ENCODE measurements at regions not wholly inside any gene's neighbourhood (a gene's known extent, or its start where the extent isn't known, plus 50 kb on each side); places are given as distances from the start of the nearest gene placed in this dataset.

DNA sequence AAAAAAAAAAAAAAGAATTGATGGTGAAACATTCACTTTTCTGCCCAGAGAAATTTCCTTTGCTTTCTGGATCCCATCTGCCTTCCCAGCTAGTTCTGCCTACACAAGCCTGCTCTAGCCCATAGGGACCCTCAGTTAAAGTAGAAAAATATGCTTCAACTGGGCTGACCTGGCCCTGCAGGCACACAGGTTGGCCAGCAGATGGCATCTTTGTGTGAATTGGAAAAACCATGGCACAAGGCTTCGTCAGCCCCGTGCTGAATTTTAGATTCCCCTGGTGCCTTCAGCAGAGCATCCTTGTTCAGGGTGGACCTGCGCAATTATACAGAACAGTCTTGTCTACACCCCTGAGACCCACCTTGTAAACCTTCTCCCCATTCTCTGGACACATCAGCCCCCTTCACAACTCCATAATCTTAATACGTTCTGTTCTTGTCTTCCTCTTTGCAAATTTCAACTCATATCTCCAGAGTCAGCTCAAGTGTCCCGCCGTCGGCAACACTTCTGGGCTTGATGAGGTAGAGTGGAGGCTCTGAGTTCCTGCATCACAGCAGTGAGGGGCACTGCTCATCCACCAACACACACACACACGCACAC is 114.5 kb downstream of the INSIG2 start:
- peak; percentile 58 for DNase-seq (ENCODE audit: low spot score)
- TF ChIP-seq CTCF (IDR thresholded peaks at IDR 0.05; ENCODE audit: extremely low read depth, missing control alignments): peak; percentile 98

DNA sequence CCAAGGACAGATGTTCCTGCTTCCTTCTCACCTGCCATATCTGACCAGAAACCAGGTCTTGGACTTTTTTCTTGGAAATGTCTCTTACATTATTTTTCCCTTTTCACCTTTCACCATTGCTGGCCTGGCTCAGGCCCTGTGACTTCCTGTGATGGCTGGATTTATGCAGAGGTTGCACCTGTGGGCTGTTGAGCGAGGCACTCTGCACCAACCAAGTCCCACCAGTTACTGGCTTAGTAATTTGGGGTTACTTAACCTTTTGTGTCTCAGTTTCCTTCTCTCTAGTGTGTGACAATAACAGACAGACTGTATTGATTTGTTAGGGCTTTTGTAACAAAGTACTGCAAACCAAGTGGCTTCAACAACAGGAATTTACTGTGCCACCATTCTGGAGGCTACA is 110.0 kb downstream of the INSIG2 start:
- no peak for DNase-seq (ENCODE audit: low spot score)
- TF ChIP-seq CTCF (IDR thresholded peaks at IDR 0.05; ENCODE audit: extremely low read depth, missing control alignments): no peak

GRCh38 chr2:118197011-118197675 is 108.9 kb downstream of the INSIG2 start:
- no peak for DNase-seq (ENCODE audit: low spot score)

GRCh38 chr2:118190474-118190873 is 102.2 kb downstream of the INSIG2 start:
- DNase-seq (ENCODE audit: low spot score): no peak

More at GRCh38 chr2:118197011-118197675, 108.9 kb downstream of the INSIG2 start:
- TF ChIP-seq CTCF (IDR thresholded peaks at IDR 0.05; ENCODE audit: extremely low read depth, missing control alignments): no peak

DNA sequence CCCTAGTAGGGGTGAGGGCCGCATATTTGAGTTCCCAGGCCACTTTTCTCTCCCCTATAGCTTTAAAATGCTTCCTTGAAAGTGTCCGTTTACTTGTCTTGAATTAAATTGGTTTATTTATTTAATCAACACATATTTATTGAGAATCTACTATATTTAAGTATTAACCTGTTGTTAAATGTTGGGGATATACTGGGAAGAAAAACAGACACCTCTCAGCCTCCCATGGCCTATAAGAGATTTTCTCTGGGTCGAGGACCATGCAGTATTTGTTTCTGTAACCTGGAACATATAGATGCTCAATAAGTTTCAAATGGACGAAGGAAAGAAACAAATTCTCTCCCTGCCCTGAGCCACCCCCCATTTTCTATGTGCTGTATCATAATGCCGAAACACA is 98.6 kb downstream of the INSIG2 start:
- no peak for TF ChIP-seq CTCF (IDR thresholded peaks at IDR 0.05; ENCODE audit: extremely low read depth, missing control alignments)

More at GRCh38 chr2:118190474-118190873, 102.2 kb downstream of the INSIG2 start:
- no peak for TF ChIP-seq CTCF (IDR thresholded peaks at IDR 0.05; ENCODE audit: extremely low read depth, missing control alignments)

DNA sequence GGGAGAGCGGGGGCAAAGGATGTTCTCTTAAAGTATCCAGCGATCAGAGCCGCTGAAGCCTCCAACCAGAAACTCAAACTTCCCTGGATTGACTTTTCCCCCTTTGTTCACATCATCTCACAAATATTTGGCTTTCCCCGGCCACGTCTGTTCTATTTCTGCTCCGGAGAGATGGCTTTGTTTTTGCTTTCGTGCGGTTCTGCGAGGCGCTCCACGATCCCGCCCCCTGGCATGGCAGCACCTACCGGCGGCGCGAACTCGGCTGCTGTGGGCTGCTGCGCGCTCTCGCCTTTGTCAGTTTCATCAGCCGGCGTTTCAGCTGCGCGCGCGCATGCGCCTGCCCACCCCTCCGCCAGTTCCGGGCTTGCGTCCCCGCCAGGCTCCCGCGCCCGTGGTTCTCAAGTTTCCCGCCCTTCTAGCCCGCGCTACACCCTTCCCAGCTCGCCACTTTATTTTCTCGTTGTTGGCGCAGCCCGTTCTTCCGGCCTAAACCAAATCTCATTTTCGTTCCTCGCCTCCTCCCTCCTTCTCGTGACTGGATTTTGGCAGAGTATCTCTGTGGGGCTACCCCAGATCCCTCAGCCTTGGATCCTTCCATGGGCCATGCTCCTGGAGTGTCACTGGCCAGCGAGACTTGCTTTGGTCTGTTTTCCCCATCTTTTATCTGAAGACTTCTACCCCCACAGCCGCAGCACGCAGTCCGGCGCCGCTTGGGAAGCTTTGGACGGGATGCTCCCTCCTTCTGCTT is 98.0 kb downstream of the INSIG2 start:
- no peak for TF ChIP-seq CTCF (IDR thresholded peaks at IDR 0.05; ENCODE audit: extremely low read depth, missing control alignments)

More for the DNA sequence above, 98.6 kb downstream of the INSIG2 start:
- no peak for DNase-seq (ENCODE audit: low spot score)

More for the DNA sequence above, 98.0 kb downstream of the INSIG2 start:
- DNase-seq (ENCODE audit: low spot score): peak; percentile 90
